COR-L47 (cell line): ENCODE measurements at regions not wholly inside any gene's neighbourhood (a gene's known extent, or its start where the extent isn't known, plus 50 kb on each side); places are given as distances from the start of the nearest gene placed in this dataset.

ENCODE experiments used
- DNase-seq: peaks from one replicate; lab custom pipeline; 2025; lab: John Stamatoyannopoulos, UW

GRCh38 chr5:160903076-160903475, 51.1 kb upstream of the ATP10B start:
- DNase-seq: no peak
